Fibroblast of the aortic adventitia (primary cell): ENCODE measurements at regions not wholly inside any gene's neighbourhood (a gene's known extent, or its start where the extent isn't known, plus 50 kb on each side); places are given as distances from the start of the nearest gene placed in this dataset.

Experiments
- DNase-seq: peaks from one replicate; pipeline ENCODE4 v3.0.0-alpha.2; 2010; ENCODE audit warnings: low read depth
- H3K4me3 ChIP-seq: 2 replicates; pipeline ENCODE4 v1.5.1; 2011; ENCODE audit warnings: low read depth, mild to moderate bottlenecking, control low read depth, low read length, moderate library complexity
- CTCF ChIP-seq: IDR thresholded peaks from 2 replicates; pipeline ENCODE4 v1.5.1; 2011; ENCODE audit warnings: mild to moderate bottlenecking, low read length, control low read depth, inconsistent platforms; ENCODE audit not compliant: insufficient read depth

- H3K4me3 ChIP-seq = no peak overlapping the region
- TF ChIP-seq CTCF = no peak
- no peak for DNase-seq
Measured at GRCh38 chr6:164897523-164898235, 411.7 kb downstream of the C6orf118 start.

GRCh38 chr6:164889980-164890379 is 419.4 kb downstream of the C6orf118 start:
- TF ChIP-seq CTCF = no peak
- no peak for DNase-seq
- no peak overlapping the region for H3K4me3 ChIP-seq

GRCh38 chr6:164887660-164888059 is 421.7 kb downstream of the C6orf118 start:
- no peak for DNase-seq
- no peak overlapping the region for H3K4me3 ChIP-seq
- TF ChIP-seq CTCF = no peak

- no peak overlapping the region for H3K4me3 ChIP-seq
- no peak for DNase-seq
- TF ChIP-seq CTCF = no peak
Measured at GRCh38 chr6:164882236-164882635, 427.2 kb downstream of the C6orf118 start.

- H3K4me3 ChIP-seq = no peak overlapping the region
- TF ChIP-seq CTCF = no peak
Measured at GRCh38 chr6:164871783-164872182, 437.6 kb downstream of the C6orf118 start.

GRCh38 chr6:164870164-164870563 is 439.2 kb downstream of the C6orf118 start:
- no peak overlapping the region for H3K4me3 ChIP-seq
- no peak for DNase-seq
- no peak for TF ChIP-seq CTCF

More at GRCh38 chr6:164871783-164872182, 437.6 kb downstream of the C6orf118 start:
- DNase-seq = no peak

GRCh38 chr6:164861967-164862366 is 447.4 kb downstream of the C6orf118 start:
- no peak for TF ChIP-seq CTCF
- no peak for DNase-seq
- H3K4me3 ChIP-seq = no peak overlapping the region
